Astrocyte of the spinal cord (primary cell): ENCODE measurements at regions not wholly inside any gene's neighbourhood (a gene's known extent, or its start where the extent isn't known, plus 50 kb on each side); places are given as distances from the start of the nearest gene placed in this dataset.
"Not testable (repeated sequence)": the region's sequence is repeated elsewhere in the genome, so short reads cannot be mapped to it uniquely, and the experiment has no call there.

Experiments used
- DNase-seq: peaks from one replicate; pipeline ENCODE4 v3.0.0; 2011; ENCODE audit warnings: low read depth, low spot score
- H3K4me3 ChIP-seq: 2 replicates; pipeline ENCODE4 v1.5.1; 2011; ENCODE audit warnings: low read depth, mild to moderate bottlenecking, low read length, moderate library complexity
- in situ Hi-C: cut with HindIII; loops from 2 replicates; pipeline ENCODE4 v1.10.0; 2017; ENCODE audit warnings: low sequenced_read_pairs
- TF ChIP-seq, protein P1 (sequence below): IDR thresholded peaks from 2 replicates; pipeline ENCODE4 v1.5.1; 2012; ENCODE audit warnings: low read depth, mild to moderate bottlenecking, low read length, inconsistent platforms

DNA sequence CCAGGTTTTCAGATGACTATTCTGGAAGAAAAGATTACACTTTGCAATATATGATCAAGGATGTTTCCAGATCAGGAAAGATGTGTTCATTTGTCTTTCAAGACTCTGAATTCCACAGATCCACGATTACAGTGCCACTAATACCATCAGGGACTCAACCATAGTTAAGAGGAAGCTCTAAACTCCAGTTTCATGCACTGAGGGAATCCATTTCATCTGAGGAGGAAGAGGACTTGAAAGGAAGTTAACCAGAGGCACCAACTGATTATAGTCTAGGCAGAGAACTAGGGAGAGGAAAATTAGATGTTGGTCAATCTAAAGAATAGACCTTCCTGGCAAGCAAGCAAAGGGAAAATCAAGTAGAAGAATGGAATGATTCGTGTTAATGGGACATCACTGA lies 218.3 kb upstream of the PRDM1 start:
- in situ Hi-C loops, result no loop called here
- TF ChIP-seq, protein P1, sequence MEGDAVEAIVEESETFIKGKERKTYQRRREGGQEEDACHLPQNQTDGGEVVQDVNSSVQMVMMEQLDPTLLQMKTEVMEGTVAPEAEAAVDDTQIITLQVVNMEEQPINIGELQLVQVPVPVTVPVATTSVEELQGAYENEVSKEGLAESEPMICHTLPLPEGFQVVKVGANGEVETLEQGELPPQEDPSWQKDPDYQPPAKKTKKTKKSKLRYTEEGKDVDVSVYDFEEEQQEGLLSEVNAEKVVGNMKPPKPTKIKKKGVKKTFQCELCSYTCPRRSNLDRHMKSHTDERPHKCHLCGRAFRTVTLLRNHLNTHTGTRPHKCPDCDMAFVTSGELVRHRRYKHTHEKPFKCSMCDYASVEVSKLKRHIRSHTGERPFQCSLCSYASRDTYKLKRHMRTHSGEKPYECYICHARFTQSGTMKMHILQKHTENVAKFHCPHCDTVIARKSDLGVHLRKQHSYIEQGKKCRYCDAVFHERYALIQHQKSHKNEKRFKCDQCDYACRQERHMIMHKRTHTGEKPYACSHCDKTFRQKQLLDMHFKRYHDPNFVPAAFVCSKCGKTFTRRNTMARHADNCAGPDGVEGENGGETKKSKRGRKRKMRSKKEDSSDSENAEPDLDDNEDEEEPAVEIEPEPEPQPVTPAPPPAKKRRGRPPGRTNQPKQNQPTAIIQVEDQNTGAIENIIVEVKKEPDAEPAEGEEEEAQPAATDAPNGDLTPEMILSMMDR, result no peak
- no peak overlapping the region for H3K4me3 ChIP-seq
- no peak for DNase-seq

DNA sequence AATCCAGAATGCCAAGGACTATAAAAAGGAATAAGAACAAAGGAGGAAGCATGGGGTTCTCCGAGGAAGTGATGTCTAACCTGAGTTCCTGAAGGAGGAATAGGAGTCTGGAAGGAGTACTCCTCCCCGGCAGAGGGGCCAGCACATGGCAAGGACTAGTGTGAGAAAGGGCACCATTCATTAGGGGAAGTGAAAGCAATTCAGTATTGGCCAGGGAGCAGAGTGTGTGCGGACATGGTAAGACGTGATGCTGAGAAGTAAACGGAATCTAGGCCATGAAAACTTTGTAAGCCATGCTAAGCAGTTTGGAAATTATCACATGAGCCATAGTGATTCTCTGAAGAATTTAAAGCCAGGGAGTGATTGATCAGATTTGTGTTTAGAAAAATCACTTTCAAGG lies 218.9 kb upstream of the PRDM1 start:
- in situ Hi-C loops, result no loop called here
- no peak overlapping the region for H3K4me3 ChIP-seq
- no peak for DNase-seq
- TF ChIP-seq, protein P1, result no peak

DNA sequence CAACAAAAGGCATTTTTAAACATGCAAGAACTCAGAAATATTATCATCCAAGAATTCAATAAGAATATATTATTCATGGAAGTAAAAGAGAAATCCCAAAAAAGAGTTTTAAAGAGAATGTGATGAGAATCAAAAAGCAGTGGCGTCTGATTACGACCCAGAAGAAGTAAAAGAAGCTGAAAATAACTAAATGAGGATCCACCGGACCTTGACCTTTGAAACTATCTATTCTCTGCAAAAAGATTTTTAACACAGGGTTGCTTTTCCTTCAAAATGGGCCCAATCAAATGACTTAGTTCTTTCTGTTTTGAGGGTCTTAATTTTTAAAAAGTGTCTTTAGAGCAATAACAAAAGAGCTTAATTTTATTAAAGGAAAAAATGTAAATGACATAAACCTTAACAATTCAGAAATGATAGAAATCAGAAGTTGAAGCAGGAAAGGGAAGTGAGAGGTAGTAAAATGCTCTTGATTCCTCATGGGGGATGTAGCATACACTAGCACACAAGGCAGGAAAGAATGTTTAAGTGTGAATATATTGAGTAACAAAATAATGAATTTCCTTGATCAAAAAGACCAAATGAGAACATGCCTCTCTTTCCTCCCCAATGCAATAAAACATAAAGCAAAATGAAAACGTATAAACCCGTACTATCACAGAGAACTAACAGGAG lies 223.1 kb upstream of the PRDM1 start:
- TF ChIP-seq, protein P1, result no peak
- DNase-seq, result no peak
- in situ Hi-C loops, result no loop called here
- no peak overlapping the region for H3K4me3 ChIP-seq

DNA sequence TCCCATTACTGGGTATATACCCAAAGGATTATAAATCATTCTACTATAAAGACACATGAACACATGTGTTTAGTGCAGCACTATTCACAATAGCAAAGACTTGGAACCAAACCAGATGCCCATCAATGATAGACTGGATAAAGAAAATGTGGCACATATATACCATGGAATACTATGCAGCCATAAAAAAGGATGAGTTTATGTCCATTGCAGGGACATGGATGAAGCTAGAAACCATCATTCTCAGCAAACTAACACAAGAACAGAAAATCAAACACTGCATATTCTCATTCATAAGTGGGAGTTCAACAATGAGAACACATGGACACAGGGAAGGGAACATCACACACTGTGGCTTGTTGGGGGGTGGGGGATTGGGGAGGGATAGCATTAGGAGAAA lies 225.2 kb upstream of the PRDM1 start:
- H3K4me3 ChIP-seq, DNase-seq, in situ Hi-C loops: not testable (repeated sequence)

DNA sequence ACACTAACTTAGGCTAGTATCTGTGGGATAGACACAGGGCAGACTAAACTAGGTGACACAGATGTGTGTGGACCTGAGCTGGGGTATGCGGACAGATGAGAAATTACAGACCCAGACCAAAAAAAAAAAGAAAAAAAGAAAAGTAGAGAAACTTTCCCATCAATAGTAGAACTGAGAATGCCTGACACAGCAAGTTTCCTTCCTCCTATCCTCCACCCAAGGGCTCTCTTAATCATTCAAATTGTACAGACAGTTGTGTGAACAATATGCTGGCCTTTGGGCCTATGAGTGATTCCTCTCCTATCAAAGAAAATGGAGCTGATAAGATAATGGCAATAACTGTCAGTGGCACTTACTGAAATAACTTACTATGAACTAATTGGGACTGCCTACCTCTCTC lies 226.7 kb upstream of the PRDM1 start:
- no peak overlapping the region for H3K4me3 ChIP-seq
- no peak for DNase-seq
- TF ChIP-seq, protein P1, result no peak
- in situ Hi-C loops, result no loop called here

DNA sequence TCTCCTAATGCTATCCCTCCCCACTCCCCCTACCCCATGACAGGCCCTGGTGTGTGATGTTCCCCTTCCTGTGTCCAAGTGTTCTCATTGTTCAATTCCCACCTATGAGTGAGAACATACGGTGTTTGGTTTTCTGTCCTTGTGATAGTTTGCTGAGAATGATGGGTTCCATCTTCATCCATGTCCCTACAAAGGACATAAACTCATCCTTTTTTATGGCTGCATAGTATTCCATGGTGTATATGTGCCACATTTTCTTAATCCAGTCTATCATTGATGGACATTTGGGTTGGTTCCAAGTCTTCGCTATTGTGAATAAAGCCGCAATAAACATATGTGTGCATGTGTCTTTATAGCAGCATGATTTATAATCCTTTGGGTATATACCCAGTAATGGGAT lies 227.5 kb upstream of the PRDM1 start:
- DNase-seq, H3K4me3 ChIP-seq, in situ Hi-C loops: not testable (repeated sequence)

DNA sequence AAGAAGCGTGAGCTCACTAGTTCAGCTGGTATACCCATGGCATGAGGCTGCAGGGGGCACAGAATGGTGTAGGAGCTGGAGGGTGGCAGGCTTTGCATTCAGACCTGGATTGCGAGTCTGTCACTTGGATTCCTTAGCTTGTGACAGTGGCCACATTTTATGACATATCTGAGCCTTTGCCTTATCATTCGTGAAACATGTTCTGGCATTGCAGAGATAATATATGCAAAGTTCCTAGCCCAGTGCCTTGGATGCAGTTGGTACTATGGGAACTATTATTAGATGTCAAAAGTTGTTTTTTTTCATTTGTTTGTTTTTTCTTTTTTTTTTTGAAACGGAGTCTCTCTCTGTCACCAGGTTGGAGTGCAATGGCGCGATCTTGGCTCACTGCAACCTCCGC lies 230.7 kb upstream of the PRDM1 start:
- DNase-seq, result no peak
- in situ Hi-C loops, result no loop called here
- no peak overlapping the region for H3K4me3 ChIP-seq
- TF ChIP-seq, protein P1, result no peak

DNA sequence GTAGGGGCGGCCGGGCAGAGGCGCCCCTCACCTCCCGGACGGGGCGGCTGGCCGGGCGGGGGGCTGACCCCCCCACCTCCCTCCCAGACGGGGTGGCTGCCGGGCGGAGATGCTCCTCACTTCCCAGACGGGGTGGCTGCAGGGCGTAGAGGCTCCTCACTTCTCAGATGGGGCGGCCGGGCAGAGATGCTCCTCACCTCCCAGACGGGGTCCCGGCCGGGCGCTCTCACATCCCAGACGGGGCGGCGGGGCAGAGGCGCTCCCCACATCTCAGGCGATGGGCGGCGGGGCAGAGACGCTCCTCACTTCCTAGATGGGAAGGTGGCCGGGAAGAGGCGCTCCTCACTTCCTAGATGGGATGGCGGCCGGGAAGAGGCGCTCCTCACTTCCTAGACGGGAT lies 232.2 kb upstream of the PRDM1 start:
- H3K4me3 ChIP-seq, in situ Hi-C loops, DNase-seq: not testable (repeated sequence)
